Neural cell (in vitro differentiated cells): ENCODE measurements at regions not wholly inside any gene's neighbourhood (a gene's known extent, or its start where the extent isn't known, plus 50 kb on each side); places are given as distances from the start of the nearest gene placed in this dataset.

ENCODE experiments used
- H2AFZ ChIP-seq: fragments of 200-600, 300-800 bp; sonication (generic), shearing (Covaris generic); 2 replicates; pipeline ENCODE4 v1.6.0; 2014; ENCODE audit warnings: low read depth, mild to moderate bottlenecking, antibody characterized with exemption, low read length, moderate library complexity
- H3F3A ChIP-seq: fragments of 200-600 bp; shearing (Covaris generic); 2 replicates; pipeline ENCODE4 v1.6.1; 2016; ENCODE audit warnings: mild to moderate bottlenecking, moderate library complexity, mixed read lengths, antibody characterized with exemption, low read length; ENCODE audit not compliant: insufficient read depth, poor library complexity, severe bottlenecking
- H3K27ac ChIP-seq: fragments of 200-600, 300-800 bp; sonication (generic), shearing (Covaris generic); 2 replicates; pipeline ENCODE4 v1.5.1; 2014; ENCODE audit warnings: mild to moderate bottlenecking, low read length, moderate library complexity
- H3K27me3 ChIP-seq: fragments of 300-800, 200-600 bp; sonication (generic), shearing (Covaris generic); 2 replicates; pipeline ENCODE4 v1.6.0; 2014; ENCODE audit warnings: mild to moderate bottlenecking, low read depth, low read length, moderate library complexity; ENCODE audit not compliant: insufficient read depth
- H3K36me3 ChIP-seq: fragments of 300-800, 200-600 bp; sonication (generic), shearing (Covaris generic); 2 replicates; pipeline ENCODE4 v1.5.1; 2014; ENCODE audit warnings: mild to moderate bottlenecking, antibody characterized with exemption, low read length, moderate library complexity; ENCODE audit not compliant: insufficient read depth
- H3K4me2 ChIP-seq: fragments of 300-800, 200-600 bp; sonication (generic), shearing (Covaris generic); 2 replicates; pipeline ENCODE4 v1.6.0; 2014; ENCODE audit warnings: mild to moderate bottlenecking, low read length
- H3K4me3 ChIP-seq: fragments of 300-800, 200-600 bp; sonication (generic), shearing (Covaris generic); 2 replicates; pipeline ENCODE4 v1.5.1; 2014; ENCODE audit warnings: mild to moderate bottlenecking, low read length, moderate library complexity
- H3K79me2 ChIP-seq: fragments of 200-600 bp; shearing (Covaris generic); replicated peaks from 2 replicates; pipeline ENCODE4 v1.6.0; 2014; ENCODE audit warnings: mild to moderate bottlenecking, low read length, moderate library complexity; ENCODE audit not compliant: insufficient read depth
- H3K9ac ChIP-seq: fragments of 300-800, 200-600 bp; sonication (generic), shearing (Covaris generic); 2 replicates; pipeline ENCODE4 v1.6.1; 2016; ENCODE audit warnings: mild to moderate bottlenecking, low read length, mixed read lengths
- H3K9me2 ChIP-seq: fragments of 200-600 bp; shearing (Covaris generic); 2 replicates; pipeline ENCODE4 v1.6.1; 2016; ENCODE audit warnings: mild to moderate bottlenecking, low read length, mixed read lengths; ENCODE audit not compliant: insufficient read depth
- H3K9me3 ChIP-seq: fragments of 200-600, 300-800 bp; sonication (generic), shearing (Covaris generic); 2 replicates; pipeline ENCODE4 v1.6.1; 2016; ENCODE audit warnings: mild to moderate bottlenecking, mixed run types, low read length, moderate library complexity, mixed read lengths
- H4K20me1 ChIP-seq: fragments of 200-600 bp; shearing (Covaris generic); 2 replicates; pipeline ENCODE4 v1.6.1; 2016; ENCODE audit warnings: mild to moderate bottlenecking, mixed run types; ENCODE audit not compliant: insufficient read depth
- CTCF ChIP-seq: fragments of 450-650 bp; IDR thresholded peaks from 2 replicates; pipeline ENCODE4 v1.5.1; 2014; ENCODE audit warnings: antibody characterized with exemption, mild to moderate bottlenecking, moderate library complexity; ENCODE audit not compliant: poor library complexity, severe bottlenecking
- EP300 ChIP-seq: fragments of 450-650 bp; conservative IDR thresholded peaks from 2 replicates; pipeline ENCODE4 v1.6.1; 2014; ENCODE audit warnings: antibody characterized with exemption, mild to moderate bottlenecking, moderate library complexity; ENCODE audit not compliant: poor library complexity, severe bottlenecking
- EZH2 ChIP-seq: fragments of 200-600, 300-800 bp; shearing (Covaris generic), sonication (generic); IDR thresholded peaks from 2 replicates; pipeline ENCODE4 v1.6.1; 2014; ENCODE audit warnings: antibody characterized with exemption, low read length, borderline replicate concordance, mild to moderate bottlenecking; ENCODE audit not compliant: insufficient read depth, poor library complexity, severe bottlenecking
- MXI1 ChIP-seq: fragments of 450-650 bp; conservative IDR thresholded peaks from 2 replicates; pipeline ENCODE4 v1.6.1; 2014; ENCODE audit warnings: antibody characterized with exemption, mild to moderate bottlenecking; ENCODE audit not compliant: poor library complexity, severe bottlenecking
- POLR2AphosphoS5 ChIP-seq: IDR thresholded peaks from 2 replicates; pipeline ENCODE4 v1.6.1; 2012
- RAD21 ChIP-seq: fragments of 450-650 bp; conservative IDR thresholded peaks from 2 replicates; pipeline ENCODE4 v1.6.1; 2014; ENCODE audit warnings: antibody characterized with exemption, mild to moderate bottlenecking, moderate library complexity
- SMC3 ChIP-seq: fragments of 450-650 bp; conservative IDR thresholded peaks from 2 replicates; pipeline ENCODE4 v1.6.1; 2014; ENCODE audit warnings: antibody characterized with exemption, mild to moderate bottlenecking, moderate library complexity; ENCODE audit not compliant: poor library complexity
- TAF1 ChIP-seq: IDR thresholded peaks from 2 replicates; pipeline ENCODE4 v1.6.1; 2012; ENCODE audit warnings: low read depth
- TF ChIP-seq, protein P1 (sequence below): IDR thresholded peaks from 2 replicates; pipeline ENCODE4 v1.6.1; 2012; ENCODE audit warnings: borderline replicate concordance

DNA sequence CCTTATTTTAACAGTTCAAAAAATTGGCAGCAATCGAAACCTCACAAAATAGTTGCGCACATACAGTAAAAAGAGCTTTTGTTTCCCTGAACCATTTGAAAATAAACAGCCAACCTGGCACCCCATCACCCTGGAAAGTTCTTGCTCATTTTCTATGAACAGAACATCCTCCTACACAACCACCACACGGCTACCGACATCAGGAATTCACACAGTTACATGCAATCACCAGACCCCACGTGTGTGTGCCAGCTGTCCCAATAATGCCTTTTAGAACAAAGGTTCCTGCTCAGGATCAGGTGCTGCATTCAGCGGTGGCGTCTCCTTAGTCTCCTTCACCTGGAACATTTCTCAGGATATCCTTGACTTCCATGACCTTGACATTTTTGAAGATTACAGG lies 186.5 kb downstream of the KLF13 start:
- no peaks in the 10 kb centered on the region for H3K79me2 ChIP-seq
- no peak overlapping the region for H2AFZ ChIP-seq
- no peak overlapping the region for H3K4me3 ChIP-seq
- H3K27me3 ChIP-seq, result no peaks in the 10 kb centered on the region
- no peaks in the 10 kb centered on the region for H4K20me1 ChIP-seq
- H3K9ac ChIP-seq, result no peak overlapping the region
- H3K36me3 ChIP-seq, result no peaks in the 10 kb centered on the region
- H3K9me3 ChIP-seq, result no peaks in the 10 kb centered on the region
- no peak overlapping the region for H3K27ac ChIP-seq
- no peaks in the 10 kb centered on the region for H3K9me2 ChIP-seq
- TF ChIP-seq TAF1 (no peak), POLR2AphosphoS5 (no peak), SMC3 (no peak)
- no peaks in the 10 kb centered on the region for H3F3A ChIP-seq
- H3K4me2 ChIP-seq, result no peak overlapping the region

DNA sequence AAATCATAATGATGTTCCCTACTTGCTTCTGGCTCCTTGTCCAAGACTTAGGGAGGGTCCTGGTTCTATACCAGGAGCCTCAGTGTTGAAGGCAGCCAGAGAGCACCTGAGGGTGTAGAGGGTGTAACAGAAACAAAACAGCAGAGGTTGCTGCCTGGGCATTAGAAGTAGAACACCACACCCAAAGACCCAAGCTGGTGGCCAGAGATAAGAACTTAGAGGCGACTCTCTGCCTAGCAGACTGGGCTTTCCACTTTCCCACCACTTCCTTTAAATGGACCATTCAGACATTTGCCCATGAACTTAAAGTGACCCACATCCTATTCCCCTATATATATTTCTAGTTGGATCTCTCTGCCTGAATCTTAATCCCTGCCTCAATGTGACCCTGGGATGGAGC lies 189.8 kb downstream of the KLF13 start:
- no peaks in the 10 kb centered on the region for H3K36me3 ChIP-seq

More for the DNA sequence above, 189.8 kb downstream of the KLF13 start:
- Histone ChIP-seq H3K27me3 (no peaks in the 10 kb centered on the region), H3K9me2 (no peaks in the 10 kb centered on the region), H3K9me3 (no peaks in the 10 kb centered on the region), H3K79me2 (no peaks in the 10 kb centered on the region), H3K9ac (no peak overlapping the region), H3K4me3 (no peak overlapping the region), H3K27ac (no peak overlapping the region), H4K20me1 (no peaks in the 10 kb centered on the region), H3F3A (no peaks in the 10 kb centered on the region), H2AFZ (no peak overlapping the region), H3K4me2 (no peak overlapping the region)
- TF ChIP-seq TAF1 (no peak), RAD21 (no peak), EP300 (no peak), POLR2AphosphoS5 (no peak), EZH2 (no peak), CTCF (no peak), MXI1 (no peak), SMC3 (no peak)
- TF ChIP-seq, protein P1, sequence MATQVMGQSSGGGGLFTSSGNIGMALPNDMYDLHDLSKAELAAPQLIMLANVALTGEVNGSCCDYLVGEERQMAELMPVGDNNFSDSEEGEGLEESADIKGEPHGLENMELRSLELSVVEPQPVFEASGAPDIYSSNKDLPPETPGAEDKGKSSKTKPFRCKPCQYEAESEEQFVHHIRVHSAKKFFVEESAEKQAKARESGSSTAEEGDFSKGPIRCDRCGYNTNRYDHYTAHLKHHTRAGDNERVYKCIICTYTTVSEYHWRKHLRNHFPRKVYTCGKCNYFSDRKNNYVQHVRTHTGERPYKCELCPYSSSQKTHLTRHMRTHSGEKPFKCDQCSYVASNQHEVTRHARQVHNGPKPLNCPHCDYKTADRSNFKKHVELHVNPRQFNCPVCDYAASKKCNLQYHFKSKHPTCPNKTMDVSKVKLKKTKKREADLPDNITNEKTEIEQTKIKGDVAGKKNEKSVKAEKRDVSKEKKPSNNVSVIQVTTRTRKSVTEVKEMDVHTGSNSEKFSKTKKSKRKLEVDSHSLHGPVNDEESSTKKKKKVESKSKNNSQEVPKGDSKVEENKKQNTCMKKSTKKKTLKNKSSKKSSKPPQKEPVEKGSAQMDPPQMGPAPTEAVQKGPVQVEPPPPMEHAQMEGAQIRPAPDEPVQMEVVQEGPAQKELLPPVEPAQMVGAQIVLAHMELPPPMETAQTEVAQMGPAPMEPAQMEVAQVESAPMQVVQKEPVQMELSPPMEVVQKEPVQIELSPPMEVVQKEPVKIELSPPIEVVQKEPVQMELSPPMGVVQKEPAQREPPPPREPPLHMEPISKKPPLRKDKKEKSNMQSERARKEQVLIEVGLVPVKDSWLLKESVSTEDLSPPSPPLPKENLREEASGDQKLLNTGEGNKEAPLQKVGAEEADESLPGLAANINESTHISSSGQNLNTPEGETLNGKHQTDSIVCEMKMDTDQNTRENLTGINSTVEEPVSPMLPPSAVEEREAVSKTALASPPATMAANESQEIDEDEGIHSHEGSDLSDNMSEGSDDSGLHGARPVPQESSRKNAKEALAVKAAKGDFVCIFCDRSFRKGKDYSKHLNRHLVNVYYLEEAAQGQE, result no peak
